Prostate gland (tissue), 2 donors: ENCODE measurements at regions not wholly inside any gene's neighbourhood (a gene's known extent, or its start where the extent isn't known, plus 50 kb on each side); places are given as distances from the start of the nearest gene placed in this dataset.

ENCODE experiments used
- POLR2A ChIP-seq: fragments of 450-650 bp; IDR thresholded peaks from one replicate; pipeline ENCODE4 v1.6.1; 2016; ENCODE audit warnings: antibody characterized with exemption, mild to moderate bottlenecking
- TF ChIP-seq, protein P1 (sequence below), 4 experiments: fragments of 200-600 bp in 2 of 4; fragments of 450-650 bp in 2 of 4; sonication (generic) in 2 of 4; IDR thresholded peaks; 1 replicate in 3 of 4; 2 replicates in 1 of 4; pipeline ENCODE4 v1.5.1; 2016 to 2019; ENCODE audit warnings: antibody characterized with exemption in 4 of 4, mild to moderate bottlenecking in 2 of 4, moderate library complexity in 2 of 4

DNA sequence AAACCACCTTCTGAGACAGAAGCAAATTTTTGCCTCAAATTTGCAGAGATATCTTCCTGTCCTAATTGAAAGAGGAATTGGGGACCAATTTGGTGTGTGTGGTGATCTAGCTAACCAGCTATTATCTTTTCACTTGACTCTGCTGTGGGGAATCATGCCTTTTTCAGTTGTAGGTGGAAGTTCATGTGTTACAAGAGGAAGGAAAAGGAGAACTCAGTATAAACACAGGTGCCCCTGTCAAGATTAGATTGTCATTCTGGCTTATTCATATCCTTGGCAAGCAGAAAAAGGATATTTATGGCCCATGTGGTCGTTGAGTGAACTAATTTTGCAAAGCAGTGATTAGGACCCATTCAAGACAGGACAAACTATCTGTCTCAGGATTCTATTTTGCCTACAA, 336.8 kb upstream of the SLC30A5 start:
- TF ChIP-seq, protein P1, sequence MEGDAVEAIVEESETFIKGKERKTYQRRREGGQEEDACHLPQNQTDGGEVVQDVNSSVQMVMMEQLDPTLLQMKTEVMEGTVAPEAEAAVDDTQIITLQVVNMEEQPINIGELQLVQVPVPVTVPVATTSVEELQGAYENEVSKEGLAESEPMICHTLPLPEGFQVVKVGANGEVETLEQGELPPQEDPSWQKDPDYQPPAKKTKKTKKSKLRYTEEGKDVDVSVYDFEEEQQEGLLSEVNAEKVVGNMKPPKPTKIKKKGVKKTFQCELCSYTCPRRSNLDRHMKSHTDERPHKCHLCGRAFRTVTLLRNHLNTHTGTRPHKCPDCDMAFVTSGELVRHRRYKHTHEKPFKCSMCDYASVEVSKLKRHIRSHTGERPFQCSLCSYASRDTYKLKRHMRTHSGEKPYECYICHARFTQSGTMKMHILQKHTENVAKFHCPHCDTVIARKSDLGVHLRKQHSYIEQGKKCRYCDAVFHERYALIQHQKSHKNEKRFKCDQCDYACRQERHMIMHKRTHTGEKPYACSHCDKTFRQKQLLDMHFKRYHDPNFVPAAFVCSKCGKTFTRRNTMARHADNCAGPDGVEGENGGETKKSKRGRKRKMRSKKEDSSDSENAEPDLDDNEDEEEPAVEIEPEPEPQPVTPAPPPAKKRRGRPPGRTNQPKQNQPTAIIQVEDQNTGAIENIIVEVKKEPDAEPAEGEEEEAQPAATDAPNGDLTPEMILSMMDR (IDR thresholded peaks at IDR 0.05): no peak
- TF ChIP-seq POLR2A: no peak
